MCF 10A (cell line): ENCODE measurements at regions not wholly inside any gene's neighbourhood (a gene's known extent, or its start where the extent isn't known, plus 50 kb on each side); places are given as distances from the start of the nearest gene placed in this dataset.

Source experiments
- BruUV-seq: library from RNA; stranded (reverse); fragments of 400-500 nt; replicated peaks from 2 replicates; lab custom pipeline; 2021; lab: Mats Ljungman, UMichigan
- CTCF ChIA-PET: fragments of 300-600 bp; sonication (Branson Sonifier 250); formaldehyde crosslinking; extraction: SDS; loops from one replicate; lab custom pipeline; 2021; ENCODE audit warnings: antibody characterized with exemption, inconsistent platforms; lab: Yijun Ruan, JAX
- POLR2A ChIA-PET: fragments of 300-600, 350-650 bp; sonication (Branson Sonifier 250); formaldehyde crosslinking; extraction: SDS; loops from one replicate; lab custom pipeline; 2020; ENCODE audit warnings: antibody characterized with exemption, inconsistent platforms; lab: Yijun Ruan, JAX
- DNase-seq: peaks from one replicate; pipeline ENCODE4 v3.0.0-alpha.2; 2018; ENCODE audit not compliant: unreplicated experiment
- H3K27ac Mint-ChIP-seq: one replicate; pipeline ENCODE4 v1.8.0; 2022; ENCODE audit warnings: mild to moderate bottlenecking, low read depth, mixed read lengths; ENCODE audit not compliant: unreplicated experiment
- H3K27me3 Mint-ChIP-seq: one replicate; pipeline ENCODE4 v1.8.0; 2022; ENCODE audit warnings: mixed read lengths; ENCODE audit not compliant: insufficient read depth, unreplicated experiment
- H3K36me3 Mint-ChIP-seq: one replicate; pipeline ENCODE4 v1.8.0; 2022; ENCODE audit warnings: mild to moderate bottlenecking, moderate library complexity, mixed read lengths; ENCODE audit not compliant: insufficient read depth, unreplicated experiment
- H3K4me1 Mint-ChIP-seq: one replicate; pipeline ENCODE4 v1.8.0; 2022; ENCODE audit warnings: mixed read lengths; ENCODE audit not compliant: insufficient read depth, unreplicated experiment
- H3K4me3 Mint-ChIP-seq: one replicate; pipeline ENCODE4 v1.8.0; 2022; ENCODE audit warnings: mild to moderate bottlenecking, moderate library complexity, mixed read lengths; ENCODE audit not compliant: unreplicated experiment
- H3K9me3 Mint-ChIP-seq: one replicate; pipeline ENCODE4 v1.8.0; 2022; ENCODE audit warnings: mixed read lengths; ENCODE audit not compliant: unreplicated experiment
- intact Hi-C: fragments of 100-400 bp; cut with micrococcal nuclease; formaldehyde crosslinking; loops from 2 replicates; pipeline ENCODE4 v1.14.1; 2022
- TF ChIP-seq, protein P1 (sequence below): fragments of 200-600 bp; IDR thresholded peaks from one replicate; pipeline ENCODE4 v1.8.0; 2022; ENCODE audit warnings: antibody characterized with exemption, mild to moderate bottlenecking; ENCODE audit not compliant: unreplicated experiment

DNA sequence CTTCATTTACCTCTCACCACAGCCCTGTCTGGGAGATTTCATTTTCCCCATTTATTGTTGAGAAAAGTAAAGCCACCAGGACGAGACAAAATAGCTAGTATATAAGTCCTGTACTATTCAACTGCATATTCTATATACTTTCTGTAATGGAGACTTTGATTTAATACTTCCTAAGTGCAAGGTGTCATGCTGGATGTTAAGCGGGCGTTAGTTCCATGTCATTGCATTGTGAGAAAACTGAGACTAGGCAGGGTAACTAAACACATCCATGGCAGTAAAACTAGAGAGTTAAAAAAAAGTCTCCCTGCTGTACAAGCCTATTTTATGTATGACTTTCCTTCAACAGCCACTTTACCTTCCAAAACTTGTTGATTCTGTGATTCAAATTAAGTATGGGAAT, 969.6 kb downstream of the STIM2 start:
- intact Hi-C loops, result no loop called here
- no peaks in the 10 kb centered on the region for H3K27me3 Mint-ChIP-seq
- H3K4me1 Mint-ChIP-seq, result no peaks in the 10 kb centered on the region
- no peak overlapping the region for H3K4me3 Mint-ChIP-seq
- peaks cover 7% of the 10 kb centered on the region for H3K9me3 Mint-ChIP-seq
- H3K36me3 Mint-ChIP-seq, result no peaks in the 10 kb centered on the region
- BruUV-seq, result no TSS peak
- no peak for DNase-seq
- H3K27ac Mint-ChIP-seq, result no peak overlapping the region
- TF ChIP-seq, protein P1, sequence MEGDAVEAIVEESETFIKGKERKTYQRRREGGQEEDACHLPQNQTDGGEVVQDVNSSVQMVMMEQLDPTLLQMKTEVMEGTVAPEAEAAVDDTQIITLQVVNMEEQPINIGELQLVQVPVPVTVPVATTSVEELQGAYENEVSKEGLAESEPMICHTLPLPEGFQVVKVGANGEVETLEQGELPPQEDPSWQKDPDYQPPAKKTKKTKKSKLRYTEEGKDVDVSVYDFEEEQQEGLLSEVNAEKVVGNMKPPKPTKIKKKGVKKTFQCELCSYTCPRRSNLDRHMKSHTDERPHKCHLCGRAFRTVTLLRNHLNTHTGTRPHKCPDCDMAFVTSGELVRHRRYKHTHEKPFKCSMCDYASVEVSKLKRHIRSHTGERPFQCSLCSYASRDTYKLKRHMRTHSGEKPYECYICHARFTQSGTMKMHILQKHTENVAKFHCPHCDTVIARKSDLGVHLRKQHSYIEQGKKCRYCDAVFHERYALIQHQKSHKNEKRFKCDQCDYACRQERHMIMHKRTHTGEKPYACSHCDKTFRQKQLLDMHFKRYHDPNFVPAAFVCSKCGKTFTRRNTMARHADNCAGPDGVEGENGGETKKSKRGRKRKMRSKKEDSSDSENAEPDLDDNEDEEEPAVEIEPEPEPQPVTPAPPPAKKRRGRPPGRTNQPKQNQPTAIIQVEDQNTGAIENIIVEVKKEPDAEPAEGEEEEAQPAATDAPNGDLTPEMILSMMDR, result no peak
- CTCF ChIA-PET, result no interaction called here
- POLR2A ChIA-PET, result no interaction called here

DNA sequence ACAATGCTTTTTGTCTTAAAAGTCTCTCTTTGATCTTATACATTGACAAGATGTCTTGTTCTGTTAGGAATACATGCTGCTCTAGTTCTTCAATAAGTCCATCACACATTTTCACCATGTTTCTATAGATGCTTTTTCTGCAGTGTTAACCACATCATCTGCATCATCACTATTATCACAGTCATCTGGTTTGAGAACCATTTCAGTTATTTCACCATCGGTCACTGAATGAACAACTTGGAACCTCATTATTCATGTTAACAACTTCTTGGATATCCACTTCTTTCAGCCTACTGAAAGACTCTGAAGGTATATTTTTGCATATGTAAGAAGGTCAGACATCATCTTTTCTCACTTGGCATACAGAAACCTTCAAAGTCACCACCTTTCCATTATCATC, 975.2 kb downstream of the STIM2 start:
- ChIA-PET POLR2A (no interaction called here), CTCF (no interaction called here)
- H3K36me3 Mint-ChIP-seq, result no peaks in the 10 kb centered on the region
- no peaks in the 10 kb centered on the region for H3K27me3 Mint-ChIP-seq
- BruUV-seq, result no TSS peak
- H3K9me3 Mint-ChIP-seq, result peaks cover 12% of the 10 kb centered on the region
- intact Hi-C loops, result no loop called here
- TF ChIP-seq, protein P1, result no peak
- no peaks in the 10 kb centered on the region for H3K4me1 Mint-ChIP-seq
- H3K27ac Mint-ChIP-seq, result no peak overlapping the region
- no peak for DNase-seq
- no peak overlapping the region for H3K4me3 Mint-ChIP-seq

DNA sequence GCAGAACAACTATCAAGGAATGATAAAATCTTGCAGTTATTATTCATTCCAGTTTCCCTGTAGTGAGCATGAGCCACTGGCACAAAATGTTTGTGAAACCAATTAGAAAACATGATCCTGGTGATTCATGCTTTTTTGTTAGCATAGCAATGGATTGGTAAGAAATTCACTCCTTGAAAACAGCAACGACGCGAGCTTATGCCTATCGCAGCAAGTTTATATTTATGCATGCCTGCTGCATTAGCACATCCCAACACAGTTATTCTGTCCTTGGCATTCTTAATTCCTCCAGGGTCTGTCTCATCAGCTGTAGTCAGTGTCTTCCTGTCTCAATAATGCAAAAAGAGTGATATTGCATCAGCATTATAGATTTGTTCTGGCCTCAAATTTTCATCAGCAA, 975.9 kb downstream of the STIM2 start:
- Mint-ChIP-seq H3K4me1 (no peaks in the 10 kb centered on the region), H3K27ac (no peak overlapping the region), H3K36me3 (no peaks in the 10 kb centered on the region), H3K27me3 (no peaks in the 10 kb centered on the region), H3K4me3 (no peak overlapping the region), H3K9me3 (peaks cover 12% of the 10 kb centered on the region)
- no peak for DNase-seq
- BruUV-seq, result no TSS peak
- POLR2A ChIA-PET, result no interaction called here
- intact Hi-C loops, result no loop called here
- TF ChIP-seq, protein P1, result no peak
- CTCF ChIA-PET, result no interaction called here

DNA sequence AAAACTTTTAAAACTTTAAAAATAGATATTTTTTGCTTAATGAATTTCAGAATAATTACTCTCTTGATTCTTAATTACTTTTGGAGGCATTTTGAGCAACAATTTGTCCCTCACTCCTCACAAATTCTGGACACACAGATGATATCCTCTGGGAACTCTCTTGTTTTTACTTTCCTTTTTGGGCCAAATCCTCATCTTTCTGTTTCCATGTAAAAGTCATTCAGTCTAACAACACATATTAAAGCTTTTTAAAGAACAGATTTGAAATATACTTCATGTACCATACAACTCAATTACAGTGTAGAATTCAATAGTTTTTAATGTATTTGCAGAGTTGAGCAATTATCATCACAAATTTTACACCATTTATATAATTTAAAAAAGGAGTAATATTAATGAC, 983.1 kb downstream of the STIM2 start:
- ChIA-PET CTCF (no interaction called here), POLR2A (no interaction called here)
- no TSS peak for BruUV-seq
- H3K9me3 Mint-ChIP-seq, result no peaks in the 10 kb centered on the region
- TF ChIP-seq, protein P1, result no peak
- H3K4me1 Mint-ChIP-seq, result no peaks in the 10 kb centered on the region
- H3K36me3 Mint-ChIP-seq, result no peaks in the 10 kb centered on the region
- intact Hi-C loops, result no loop called here
- H3K27me3 Mint-ChIP-seq, result no peaks in the 10 kb centered on the region
- H3K4me3 Mint-ChIP-seq, result no peak overlapping the region
- no peak for DNase-seq
- H3K27ac Mint-ChIP-seq, result no peak overlapping the region
